ENCODE measurements at regions not wholly inside any gene's neighbourhood (a gene's known extent, or its start where the extent isn't known, plus 50 kb on each side); places are given as distances from the start of the nearest gene placed in this dataset.

DNA sequence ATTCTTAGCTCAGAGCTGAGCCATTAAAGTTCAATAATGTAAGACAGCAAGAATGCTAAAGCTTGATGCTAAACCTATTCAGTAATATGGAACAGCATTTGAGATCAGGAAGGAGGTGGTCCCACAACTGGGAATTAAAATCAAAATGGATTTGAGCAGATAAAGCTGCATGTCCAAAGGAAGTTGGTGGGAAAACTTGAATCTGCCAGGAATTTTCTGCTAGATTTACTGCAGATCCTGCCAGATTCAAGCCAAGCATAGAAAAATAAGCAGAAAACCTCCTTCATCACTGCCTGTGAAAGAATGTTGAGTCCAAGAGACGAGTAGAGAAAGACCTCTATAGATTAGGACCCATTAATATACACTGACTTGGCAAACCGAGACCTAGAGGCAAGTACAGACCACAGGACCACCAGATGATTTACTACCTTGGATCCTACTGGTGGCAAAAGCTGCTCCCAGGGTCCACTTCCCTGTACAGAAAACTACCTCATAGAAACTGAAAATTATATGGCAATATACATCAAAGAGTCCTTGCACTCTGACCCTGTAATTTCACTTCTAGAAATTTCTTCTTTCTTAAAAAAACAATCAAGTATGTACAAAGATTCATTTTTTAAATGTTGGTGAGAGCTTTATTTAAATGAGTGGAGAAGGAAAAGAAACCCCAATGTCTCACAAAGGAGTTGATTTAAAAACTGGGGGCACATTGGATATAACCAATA, 263.2 kb downstream of the DAD1 start:
- no peak for ATAC-seq (ENCODE audit: low read depth)
- Histone ChIP-seq H3K27ac (ENCODE audit: low read length in 2 of 2) (no peak overlapping the region), H3K4me1 (ENCODE audit: control insufficient read depth in 2 of 2, insufficient read depth in 2 of 2, low read length in 2 of 2) (no peaks in the 10 kb centered on the region), H2AFZ (ENCODE audit: insufficient read depth, low read depth, low read length, poor library complexity, severe bottlenecking) (no peak overlapping the region), H3K27me3 (replicated peaks in 1 of 4; ENCODE audit: control extremely low read depth in 1 of 4, control insufficient read depth in 3 of 4, insufficient read depth in 4 of 4, low read length in 3 of 4) (peaks cover 0 to 5% (median 0%) of the 10 kb centered on the region in 4 experiments), H3K4me2 (replicated peaks; ENCODE audit: low read depth, low read length, poor library complexity, severe bottlenecking) (no peak overlapping the region), H3K4me3 (ENCODE audit: control extremely low read depth in 1 of 5, extremely low read depth in 1 of 5, insufficient read depth in 1 of 5, low read depth in 2 of 5, low read length in 4 of 5) (no peak overlapping the region), H3K36me3 (replicated peaks in 1 of 2; ENCODE audit: control extremely low read depth in 1 of 2, control insufficient read depth in 1 of 2, extremely low read depth in 1 of 2, insufficient read depth in 2 of 2, low read length in 1 of 2) (no peaks in the 10 kb centered on the region), H3K79me2 (ENCODE audit: control insufficient read depth, insufficient read depth, low read length) (no peaks in the 10 kb centered on the region), H4K20me1 (ENCODE audit: control insufficient read depth, insufficient read depth, low read length, poor library complexity, severe bottlenecking) (no peaks in the 10 kb centered on the region), H3K9ac (ENCODE audit: low read length) (no peak overlapping the region), H3K9me3 (ENCODE audit: control extremely low read depth in 1 of 3, control insufficient read depth in 2 of 3, insufficient read depth in 1 of 3, low read length in 2 of 3) (peaks cover 0 to 24% (median 11%) of the 10 kb centered on the region in 3 donors)
- TF ChIP-seq, protein P1, sequence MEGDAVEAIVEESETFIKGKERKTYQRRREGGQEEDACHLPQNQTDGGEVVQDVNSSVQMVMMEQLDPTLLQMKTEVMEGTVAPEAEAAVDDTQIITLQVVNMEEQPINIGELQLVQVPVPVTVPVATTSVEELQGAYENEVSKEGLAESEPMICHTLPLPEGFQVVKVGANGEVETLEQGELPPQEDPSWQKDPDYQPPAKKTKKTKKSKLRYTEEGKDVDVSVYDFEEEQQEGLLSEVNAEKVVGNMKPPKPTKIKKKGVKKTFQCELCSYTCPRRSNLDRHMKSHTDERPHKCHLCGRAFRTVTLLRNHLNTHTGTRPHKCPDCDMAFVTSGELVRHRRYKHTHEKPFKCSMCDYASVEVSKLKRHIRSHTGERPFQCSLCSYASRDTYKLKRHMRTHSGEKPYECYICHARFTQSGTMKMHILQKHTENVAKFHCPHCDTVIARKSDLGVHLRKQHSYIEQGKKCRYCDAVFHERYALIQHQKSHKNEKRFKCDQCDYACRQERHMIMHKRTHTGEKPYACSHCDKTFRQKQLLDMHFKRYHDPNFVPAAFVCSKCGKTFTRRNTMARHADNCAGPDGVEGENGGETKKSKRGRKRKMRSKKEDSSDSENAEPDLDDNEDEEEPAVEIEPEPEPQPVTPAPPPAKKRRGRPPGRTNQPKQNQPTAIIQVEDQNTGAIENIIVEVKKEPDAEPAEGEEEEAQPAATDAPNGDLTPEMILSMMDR (IDR thresholded peaks at IDR 0.05): no peak
- TF ChIP-seq EZH2 (IDR thresholded peaks at IDR 0.05; ENCODE audit: borderline replicate concordance, insufficient read depth, low read depth, low read length, poor library complexity, severe bottlenecking): no peak
- H3K9me3 Mint-ChIP-seq (ENCODE audit: insufficient read depth): peaks cover 17% of the 10 kb centered on the region
- no peak overlapping the region for H3K4me3 Mint-ChIP-seq
- no peak overlapping the region for H3K27ac Mint-ChIP-seq
- H3K27me3 Mint-ChIP-seq: peaks cover 14% of the 10 kb centered on the region
- ChIA-PET CTCF (interaction anchor here (0.6 to 1.4 kb wide), 4 partner anchors 9 to 1227 kb away, joined by 3 to 4 read pairs (median 3); partner anchors contain the start of gene ZNF219), POLR2A (no interaction called here)
- intact Hi-C loops (cut with micrococcal nuclease): no loop called here
- no peak for DNase-seq
- 100% methylated on average over 1 of the region's 2 CpGs for whole genome bisulfite sequencing (ENCODE audit: insufficient coverage)
- no peaks in the 10 kb centered on the region for H3K4me1 Mint-ChIP-seq

DNA sequence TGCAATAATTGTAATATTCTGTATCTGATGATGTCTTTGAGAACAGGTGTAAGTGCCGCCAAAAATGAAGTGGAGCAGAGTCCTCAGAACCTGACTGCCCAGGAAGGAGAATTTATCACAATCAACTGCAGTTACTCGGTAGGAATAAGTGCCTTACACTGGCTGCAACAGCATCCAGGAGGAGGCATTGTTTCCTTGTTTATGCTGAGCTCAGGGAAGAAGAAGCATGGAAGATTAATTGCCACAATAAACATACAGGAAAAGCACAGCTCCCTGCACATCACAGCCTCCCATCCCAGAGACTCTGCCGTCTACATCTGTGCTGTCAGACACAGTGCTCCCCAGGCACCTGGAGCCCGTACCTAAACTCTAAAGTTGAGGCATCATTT, 268.7 kb downstream of the DAD1 start:
- Histone ChIP-seq H4K20me1 (ENCODE audit: control insufficient read depth, insufficient read depth, low read length, poor library complexity, severe bottlenecking) (no peaks in the 10 kb centered on the region), H3K9me3 (ENCODE audit: control extremely low read depth in 1 of 3, control insufficient read depth in 2 of 3, insufficient read depth in 1 of 3, low read length in 2 of 3) (no peaks in the 10 kb centered on the region), H3K4me2 (replicated peaks; ENCODE audit: low read depth, low read length, poor library complexity, severe bottlenecking) (no peak overlapping the region), H3K27ac (ENCODE audit: low read length in 2 of 2) (no peak overlapping the region), H3K27me3 (replicated peaks in 1 of 4; ENCODE audit: control extremely low read depth in 1 of 4, control insufficient read depth in 3 of 4, insufficient read depth in 4 of 4, low read length in 3 of 4) (no peaks in the 10 kb centered on the region), H2AFZ (ENCODE audit: insufficient read depth, low read depth, low read length, poor library complexity, severe bottlenecking) (no peak overlapping the region), H3K79me2 (ENCODE audit: control insufficient read depth, insufficient read depth, low read length) (no peaks in the 10 kb centered on the region), H3K4me3 (ENCODE audit: control extremely low read depth in 1 of 5, extremely low read depth in 1 of 5, insufficient read depth in 1 of 5, low read depth in 2 of 5, low read length in 4 of 5) (no peak overlapping the region), H3K4me1 (ENCODE audit: control insufficient read depth in 2 of 2, insufficient read depth in 2 of 2, low read length in 2 of 2) (no peaks in the 10 kb centered on the region), H3K9ac (ENCODE audit: low read length) (no peak overlapping the region), H3K36me3 (replicated peaks in 1 of 2; ENCODE audit: control extremely low read depth in 1 of 2, control insufficient read depth in 1 of 2, extremely low read depth in 1 of 2, insufficient read depth in 2 of 2, low read length in 1 of 2) (no peaks in the 10 kb centered on the region)
- Mint-ChIP-seq H3K27ac (no peak overlapping the region), H3K4me1 (peaks cover 1% of the 10 kb centered on the region), H3K4me3 (no peak overlapping the region), H3K27me3 (peaks cover 5% of the 10 kb centered on the region), H3K9me3 (ENCODE audit: insufficient read depth) (no peaks in the 10 kb centered on the region)
- 80% methylated on average over 1 of the region's 4 CpGs for WGBS (ENCODE audit: insufficient coverage)
- TF ChIP-seq EZH2 (IDR thresholded peaks at IDR 0.05; ENCODE audit: borderline replicate concordance, insufficient read depth, low read depth, low read length, poor library complexity, severe bottlenecking): no peak
- TF ChIP-seq, protein P1 (IDR thresholded peaks at IDR 0.05): no peak
- ChIA-PET POLR2A (no interaction called here), CTCF (interaction anchor here (0.6 to 5.6 kb wide), 36 partner anchors 8 to 663 kb away, joined by 3 to 71 read pairs (median 4); no protein-coding TSS in a partner anchor)
- ATAC-seq (ENCODE audit: low read depth): no peak
- intact Hi-C loops (cut with micrococcal nuclease): no loop called here
- DNase-seq: no peak
